Liver (tissue), 8 donors: ENCODE measurements at regions not wholly inside any gene's neighbourhood (a gene's known extent, or its start where the extent isn't known, plus 50 kb on each side); places are given as distances from the start of the nearest gene placed in this dataset.

Experiments used
- DNase-seq: peaks from one replicate; pipeline ENCODE4 v3.0.0-alpha.2; 2017; ENCODE audit warnings: low spot score
- H3K27ac ChIP-seq, 2 donors: one replicate each; pipeline ENCODE4 v1.7.0; 2013; ENCODE audit warnings: inconsistent platforms in 2 of 2, low read length in 2 of 2, control low read depth in 1 of 2, low read depth in 1 of 2, mild to moderate bottlenecking in 1 of 2
- H3K27me3 ChIP-seq, 4 donors: one replicate each; pipeline versions ENCODE4 v1.6.1 to v1.7.0; 2013; ENCODE audit warnings: low read length in 3 of 4, inconsistent platforms in 1 of 4, mild to moderate bottlenecking in 1 of 4, moderate library complexity in 1 of 4; ENCODE audit not compliant: control insufficient read depth in 4 of 4, insufficient read depth in 4 of 4
- H3K36me3 ChIP-seq, 4 donors: one replicate each; pipeline versions ENCODE4 v1.6.1 to v1.7.0; 2013; ENCODE audit warnings: low read length in 3 of 4, mild to moderate bottlenecking in 3 of 4, low read depth in 1 of 4, moderate library complexity in 1 of 4; ENCODE audit not compliant: control insufficient read depth in 4 of 4, insufficient read depth in 3 of 4
- H3K4me1 ChIP-seq, 4 donors: one replicate each; pipeline versions ENCODE4 v1.6.1 to v1.7.0; 2013; ENCODE audit warnings: low read length in 3 of 4, mild to moderate bottlenecking in 3 of 4, moderate library complexity in 1 of 4; ENCODE audit not compliant: control insufficient read depth in 4 of 4, insufficient read depth in 4 of 4
- H3K4me3 ChIP-seq, 3 donors: one replicate each; pipeline versions ENCODE4 v1.6.1 to v1.7.0; 2013; ENCODE audit warnings: low read length in 3 of 3, control low read depth in 1 of 3, low read depth in 1 of 3, mild to moderate bottlenecking in 1 of 3
- H3K9ac ChIP-seq, 2 donors: one replicate each; pipeline ENCODE4 v1.7.0; 2013; ENCODE audit warnings: low read length in 2 of 2, mild to moderate bottlenecking in 2 of 2, moderate library complexity in 2 of 2, control low read depth in 1 of 2, low read depth in 1 of 2
- H3K9me3 ChIP-seq, 4 donors: one replicate each; pipeline versions ENCODE4 v1.6.1 to v1.7.0; 2013; ENCODE audit warnings: low read length in 3 of 4; ENCODE audit not compliant: control insufficient read depth in 4 of 4
- EGR1 ChIP-seq, 2 donors: IDR thresholded peaks; 2 replicates each; pipeline ENCODE4 v1.6.1; 2016 to 2018; ENCODE audit warnings: antibody characterized with exemption in 2 of 2, low read depth in 2 of 2
- FOXA1 ChIP-seq: IDR thresholded peaks from 2 replicates; pipeline ENCODE4 v1.6.1; 2016; ENCODE audit warnings: antibody characterized with exemption
- FOXA2 ChIP-seq: IDR thresholded peaks from 2 replicates; pipeline ENCODE4 v1.6.1; 2016; ENCODE audit warnings: antibody characterized with exemption
- GABPA ChIP-seq, 2 donors: IDR thresholded peaks in 1 of 2; conservative IDR thresholded peaks in 1 of 2; 2 replicates each; pipeline ENCODE4 v1.6.1; 2016; ENCODE audit warnings: antibody characterized with exemption in 2 of 2, mild to moderate bottlenecking in 1 of 2, moderate library complexity in 1 of 2
- HNF4A ChIP-seq, 2 donors: conservative IDR thresholded peaks; 2 replicates each; pipeline ENCODE4 v1.6.1; 2016; ENCODE audit warnings: antibody characterized with exemption in 2 of 2, mild to moderate bottlenecking in 2 of 2
- HNF4G ChIP-seq: IDR thresholded peaks from 2 replicates; pipeline ENCODE4 v1.6.1; 2016; ENCODE audit warnings: antibody characterized with exemption
- JUND ChIP-seq, 2 donors: IDR thresholded peaks; 2 replicates each; pipeline ENCODE4 v1.6.1; 2016; ENCODE audit warnings: antibody characterized with exemption in 2 of 2
- MAX ChIP-seq: IDR thresholded peaks from 2 replicates; pipeline ENCODE4 v1.6.1; 2016; ENCODE audit warnings: antibody characterized with exemption
- NR2F2 ChIP-seq: IDR thresholded peaks from 2 replicates; pipeline ENCODE4 v1.6.1; 2016; ENCODE audit warnings: antibody characterized with exemption
- RAD21 ChIP-seq, 2 donors: IDR thresholded peaks; 2 replicates each; pipeline ENCODE4 v1.6.1; 2016; ENCODE audit warnings: antibody characterized with exemption in 2 of 2, mild to moderate bottlenecking in 2 of 2
- REST ChIP-seq: IDR thresholded peaks from 2 replicates; pipeline ENCODE4 v1.6.1; 2016; ENCODE audit warnings: antibody characterized with exemption, mild to moderate bottlenecking
- RXRA ChIP-seq, 2 donors: IDR thresholded peaks; 2 replicates each; pipeline ENCODE4 v1.6.1; 2017 to 2018; ENCODE audit warnings: antibody characterized with exemption in 2 of 2, mild to moderate bottlenecking in 1 of 2
- SP1 ChIP-seq: IDR thresholded peaks from 2 replicates; pipeline ENCODE4 v1.6.1; 2018; ENCODE audit warnings: antibody characterized with exemption, mild to moderate bottlenecking
- TAF1 ChIP-seq: conservative IDR thresholded peaks from 2 replicates; pipeline ENCODE4 v1.6.1; 2016; ENCODE audit warnings: antibody characterized with exemption, mild to moderate bottlenecking
- YY1 ChIP-seq: IDR thresholded peaks from 2 replicates; pipeline ENCODE4 v1.6.1; 2016; ENCODE audit warnings: antibody characterized with exemption, mild to moderate bottlenecking
- WGBS: extraction: QIAGEN DNeasy Blood & Tissue Kit; methylation state at CpG from one replicate; pipeline ENCODE4 v1.1.7; 2013; 5-methylcytosine and 5-hydroxymethylcytosine counted together
- TF ChIP-seq, protein P1 (sequence below): IDR thresholded peaks from 2 replicates; pipeline ENCODE4 v1.6.1; 2016; ENCODE audit warnings: antibody characterized with exemption
- TF ChIP-seq, protein P2 (sequence below): IDR thresholded peaks from 2 replicates; pipeline ENCODE4 v1.6.1; 2016; ENCODE audit warnings: antibody characterized with exemption
- TF ChIP-seq, protein P3 (sequence below): fragments of 150-350 bp; IDR thresholded peaks from 2 replicates; pipeline ENCODE4 v1.5.1; 2017; ENCODE audit warnings: improper control_type of control experiment, low read depth, low read length; ENCODE audit not compliant: missing input control
- donor health status: healthy.
- donor health status: healthy.
- donor health status: healthy.
- donor health status: healthy.
- donor health status: healthy.

GRCh38 chr15:59945036-59945435 lies 59.1 kb upstream of the FOXB1 start:
- Histone ChIP-seq H3K27me3 (peaks cover 0 to 9% (median 0%) of the 10 kb centered on the region in 4 donors), H3K4me3 (no peak overlapping the region), H3K4me1 (no peaks in the 10 kb centered on the region), H3K27ac (no peak overlapping the region), H3K9me3 (no peaks in the 10 kb centered on the region), H3K36me3 (no peaks in the 10 kb centered on the region), H3K9ac (no peak overlapping the region)
- WGBS = 86% methylated on average over 10 of the region's 10 CpGs
- DNase-seq = no peak
- TF ChIP-seq HNF4G = no peak
- TF ChIP-seq, protein P1, sequence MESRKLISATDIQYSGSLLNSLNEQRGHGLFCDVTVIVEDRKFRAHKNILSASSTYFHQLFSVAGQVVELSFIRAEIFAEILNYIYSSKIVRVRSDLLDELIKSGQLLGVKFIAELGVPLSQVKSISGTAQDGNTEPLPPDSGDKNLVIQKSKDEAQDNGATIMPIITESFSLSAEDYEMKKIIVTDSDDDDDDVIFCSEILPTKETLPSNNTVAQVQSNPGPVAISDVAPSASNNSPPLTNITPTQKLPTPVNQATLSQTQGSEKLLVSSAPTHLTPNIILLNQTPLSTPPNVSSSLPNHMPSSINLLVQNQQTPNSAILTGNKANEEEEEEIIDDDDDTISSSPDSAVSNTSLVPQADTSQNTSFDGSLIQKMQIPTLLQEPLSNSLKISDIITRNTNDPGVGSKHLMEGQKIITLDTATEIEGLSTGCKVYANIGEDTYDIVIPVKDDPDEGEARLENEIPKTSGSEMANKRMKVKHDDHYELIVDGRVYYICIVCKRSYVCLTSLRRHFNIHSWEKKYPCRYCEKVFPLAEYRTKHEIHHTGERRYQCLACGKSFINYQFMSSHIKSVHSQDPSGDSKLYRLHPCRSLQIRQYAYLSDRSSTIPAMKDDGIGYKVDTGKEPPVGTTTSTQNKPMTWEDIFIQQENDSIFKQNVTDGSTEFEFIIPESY = no peak
- TF ChIP-seq NR2F2 = no peak
- no peak for TF ChIP-seq GABPA (IDR thresholded peaks at IDR 0.05 in 1 of 2, conservative IDR thresholded peaks at IDR 0.05 in 1 of 2)
- TF ChIP-seq, protein P2, sequence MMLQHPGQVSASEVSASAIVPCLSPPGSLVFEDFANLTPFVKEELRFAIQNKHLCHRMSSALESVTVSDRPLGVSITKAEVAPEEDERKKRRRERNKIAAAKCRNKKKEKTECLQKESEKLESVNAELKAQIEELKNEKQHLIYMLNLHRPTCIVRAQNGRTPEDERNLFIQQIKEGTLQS = no peak
- no peak for TF ChIP-seq JUND (IDR thresholded peaks at IDR 0.05)
- no peak for TF ChIP-seq HNF4A (conservative IDR thresholded peaks at IDR 0.05)
- no peak for TF ChIP-seq FOXA2
- no peak for TF ChIP-seq YY1
- TF ChIP-seq, protein P3, sequence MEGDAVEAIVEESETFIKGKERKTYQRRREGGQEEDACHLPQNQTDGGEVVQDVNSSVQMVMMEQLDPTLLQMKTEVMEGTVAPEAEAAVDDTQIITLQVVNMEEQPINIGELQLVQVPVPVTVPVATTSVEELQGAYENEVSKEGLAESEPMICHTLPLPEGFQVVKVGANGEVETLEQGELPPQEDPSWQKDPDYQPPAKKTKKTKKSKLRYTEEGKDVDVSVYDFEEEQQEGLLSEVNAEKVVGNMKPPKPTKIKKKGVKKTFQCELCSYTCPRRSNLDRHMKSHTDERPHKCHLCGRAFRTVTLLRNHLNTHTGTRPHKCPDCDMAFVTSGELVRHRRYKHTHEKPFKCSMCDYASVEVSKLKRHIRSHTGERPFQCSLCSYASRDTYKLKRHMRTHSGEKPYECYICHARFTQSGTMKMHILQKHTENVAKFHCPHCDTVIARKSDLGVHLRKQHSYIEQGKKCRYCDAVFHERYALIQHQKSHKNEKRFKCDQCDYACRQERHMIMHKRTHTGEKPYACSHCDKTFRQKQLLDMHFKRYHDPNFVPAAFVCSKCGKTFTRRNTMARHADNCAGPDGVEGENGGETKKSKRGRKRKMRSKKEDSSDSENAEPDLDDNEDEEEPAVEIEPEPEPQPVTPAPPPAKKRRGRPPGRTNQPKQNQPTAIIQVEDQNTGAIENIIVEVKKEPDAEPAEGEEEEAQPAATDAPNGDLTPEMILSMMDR = no peak
- no peak for TF ChIP-seq TAF1
- no peak for TF ChIP-seq MAX
- no peak for TF ChIP-seq FOXA1
- TF ChIP-seq EGR1 (IDR thresholded peaks at IDR 0.05; ENCODE audit: low read depth in 2 of 2) = no peak
- no peak for TF ChIP-seq RAD21 (IDR thresholded peaks at IDR 0.05)
- TF ChIP-seq SP1 = no peak

- H3K27ac ChIP-seq = no peak overlapping the region
- H3K36me3 ChIP-seq = no peaks in the 10 kb centered on the region
- 83% methylated on average over 6 of the region's 6 CpGs for WGBS
- H3K4me1 ChIP-seq = no peaks in the 10 kb centered on the region
- DNase-seq = no peak
- no peak overlapping the region for H3K9ac ChIP-seq
- H3K4me3 ChIP-seq = no peak overlapping the region
- H3K9me3 ChIP-seq = no peaks in the 10 kb centered on the region
- H3K27me3 ChIP-seq = peaks cover 0 to 9% (median 0%) of the 10 kb centered on the region in 4 donors
- TF ChIP-seq, protein P3 = no peak
- no peak for TF ChIP-seq YY1
- no peak for TF ChIP-seq GABPA (IDR thresholded peaks at IDR 0.05 in 1 of 2, conservative IDR thresholded peaks at IDR 0.05 in 1 of 2)
- TF ChIP-seq TAF1 = no peak
- TF ChIP-seq FOXA2 = no peak
- no peak for TF ChIP-seq RAD21 (IDR thresholded peaks at IDR 0.05)
- no peak for TF ChIP-seq MAX
- TF ChIP-seq FOXA1 = no peak
- no peak for TF ChIP-seq JUND (IDR thresholded peaks at IDR 0.05)
- no peak for TF ChIP-seq NR2F2
- no peak for TF ChIP-seq HNF4A (conservative IDR thresholded peaks at IDR 0.05)
- no peak for TF ChIP-seq RXRA (IDR thresholded peaks at IDR 0.05)
- TF ChIP-seq EGR1 (IDR thresholded peaks at IDR 0.05; ENCODE audit: low read depth in 2 of 2) = no peak
- no peak for TF ChIP-seq SP1
- TF ChIP-seq, protein P2 = no peak
- TF ChIP-seq REST = no peak
- TF ChIP-seq HNF4G = no peak
- TF ChIP-seq, protein P1 = no peak
Observed at GRCh38 chr15:59941612-59942011, 62.5 kb upstream of the FOXB1 start.
